Left lung (tissue), 4 donors: ENCODE measurements at regions not wholly inside any gene's neighbourhood (a gene's known extent, or its start where the extent isn't known, plus 50 kb on each side); places are given as distances from the start of the nearest gene placed in this dataset.

Source experiments
- ATAC-seq: fragments of 200-7000 bp; cut with Tn5 transposase; one replicate; pipeline ENCODE4 v1.9.1; 2020; ENCODE audit warnings: moderate library complexity
- DNase-seq, 4 donors: peaks; one replicate each; pipeline ENCODE4 v3.0.0-alpha.2; 2013 to 2020
- H3K27ac ChIP-seq, 2 donors: fragments of 200-600 bp; sonication (generic) in 1 of 2; one replicate each; pipeline versions ENCODE4 v1.5.0 to v1.8.0; 2020 to 2021
- H3K27me3 ChIP-seq, 2 donors: fragments of 200-600 bp; sonication (generic) in 1 of 2; one replicate each; pipeline versions ENCODE4 v1.5.0 to v1.8.0; 2020 to 2021
- H3K36me3 ChIP-seq, 2 donors: fragments of 200-600 bp; sonication (generic) in 1 of 2; one replicate each; pipeline versions ENCODE4 v1.5.0 to v1.8.0; 2020 to 2021
- H3K4me1 ChIP-seq, 2 donors: fragments of 200-600 bp; one replicate each; pipeline ENCODE4 v1.8.0; 2021
- H3K4me3 ChIP-seq, 2 donors: fragments of 200-600 bp; sonication (generic) in 1 of 2; one replicate each; pipeline versions ENCODE4 v1.5.0 to v1.8.0; 2020 to 2021; ENCODE audit warnings: mild to moderate bottlenecking in 1 of 2
- H3K9me3 ChIP-seq, 2 donors: fragments of 200-600 bp; sonication (generic) in 1 of 2; one replicate each; pipeline versions ENCODE4 v1.5.0 to v1.8.0; 2020 to 2021
- CTCF ChIP-seq, 2 donors: fragments of 200-600 bp; sonication (generic) in 1 of 2; IDR thresholded peaks; one replicate each; pipeline versions ENCODE4 v1.5.0 to v1.8.0; 2021; ENCODE audit warnings: antibody characterized with exemption in 2 of 2
- intact Hi-C, 2 donors: fragments of 100-400 bp; cut with DNase I; formaldehyde crosslinking; loops; one replicate each; pipeline versions ENCODE4 v1.11.2 to v1.14.2; 2022
- donor health status: DM: no; HTN: yes; CAD: no.
- donor health status: DM: no; HTN: no; CAD: no.

- Histone ChIP-seq H3K36me3 (no peaks in the 10 kb centered on the region), H3K27ac (no peak overlapping the region), H3K27me3 (no peaks in the 10 kb centered on the region), H3K4me1 (no peaks in the 10 kb centered on the region), H3K9me3 (no peaks in the 10 kb centered on the region), H3K4me3 (no peak overlapping the region)
- TF ChIP-seq CTCF (IDR thresholded peaks at IDR 0.05) = no peak
- intact Hi-C loops = no loop called here
- no peak for DNase-seq
- no peak for ATAC-seq
These were observed 58.6 kb upstream of the UGT8 start for GRCh38 chr4:114539985-114540384.

GRCh38 chr4:114547340-114548134 lies 51.1 kb upstream of the UGT8 start:
- Histone ChIP-seq H3K4me1 (no peaks in the 10 kb centered on the region), H3K4me3 (no peak overlapping the region), H3K27me3 (no peaks in the 10 kb centered on the region), H3K27ac (no peak overlapping the region), H3K9me3 (peaks cover 0 to 13% of the 10 kb centered on the region in 2 donors), H3K36me3 (no peaks in the 10 kb centered on the region)
- ATAC-seq (no peak), DNase-seq (no peak)
- intact Hi-C loops = no loop called here
- TF ChIP-seq CTCF (IDR thresholded peaks at IDR 0.05) = no peak
